NCI-H82 treated with DMSO at 0.1 percent for 48 hours (cell line): ENCODE measurements at regions not wholly inside any gene's neighbourhood (a gene's known extent, or its start where the extent isn't known, plus 50 kb on each side); places are given as distances from the start of the nearest gene placed in this dataset.

Experiments used
- DNase-seq: peaks from one replicate; lab custom pipeline; 2025; ENCODE audit not compliant: unreplicated experiment; lab: John Stamatoyannopoulos, UW

DNA sequence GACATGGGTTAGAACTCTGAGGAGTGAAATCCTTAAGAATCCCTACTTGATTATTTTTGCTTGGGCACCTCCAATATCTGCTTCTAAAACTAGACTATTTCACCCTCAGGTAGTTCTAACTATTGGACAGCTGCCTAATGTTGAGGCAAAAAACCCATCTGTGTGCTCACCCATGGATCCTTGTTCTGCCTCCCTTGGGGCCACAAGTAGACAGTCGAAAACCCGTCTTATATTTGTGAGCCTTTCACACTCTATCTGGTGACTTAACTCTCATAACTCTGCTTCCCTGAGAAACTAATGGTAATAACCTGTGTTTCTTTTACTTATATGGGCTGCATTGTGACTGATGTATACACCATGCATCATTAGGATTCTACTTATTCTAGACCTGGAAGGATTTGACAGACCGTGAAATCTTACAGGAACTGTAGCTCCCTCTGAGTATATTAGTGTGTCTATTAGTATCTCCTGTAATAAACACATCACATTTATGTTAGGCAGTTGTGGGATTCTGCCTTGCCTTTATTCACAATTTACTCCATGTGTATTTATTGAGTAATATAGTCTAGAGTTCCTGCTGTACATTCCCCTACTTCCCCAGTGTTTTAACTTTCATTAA, 94.6 kb upstream of the SGCD start:
- DNase-seq: no peak

DNA sequence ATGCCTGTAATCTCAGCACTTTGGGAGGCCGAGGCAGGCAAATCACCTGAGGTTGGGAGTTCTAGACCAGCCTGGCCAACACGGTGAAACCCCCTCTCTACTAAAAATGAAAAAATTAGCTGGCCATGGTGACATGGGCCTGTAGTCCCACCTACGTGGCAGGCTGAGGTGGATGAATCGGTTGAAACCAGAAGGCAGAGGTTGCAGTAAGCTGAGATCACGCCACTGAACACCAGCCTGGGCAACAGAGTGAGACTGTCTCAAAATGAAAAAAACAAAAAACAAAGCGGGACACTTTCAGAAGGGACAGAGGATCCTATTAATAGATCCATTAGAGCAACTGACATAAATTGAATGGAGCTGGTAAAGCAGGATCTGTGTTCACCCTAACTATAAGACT, 89.6 kb upstream of the SGCD start:
- no peak for DNase-seq

DNA sequence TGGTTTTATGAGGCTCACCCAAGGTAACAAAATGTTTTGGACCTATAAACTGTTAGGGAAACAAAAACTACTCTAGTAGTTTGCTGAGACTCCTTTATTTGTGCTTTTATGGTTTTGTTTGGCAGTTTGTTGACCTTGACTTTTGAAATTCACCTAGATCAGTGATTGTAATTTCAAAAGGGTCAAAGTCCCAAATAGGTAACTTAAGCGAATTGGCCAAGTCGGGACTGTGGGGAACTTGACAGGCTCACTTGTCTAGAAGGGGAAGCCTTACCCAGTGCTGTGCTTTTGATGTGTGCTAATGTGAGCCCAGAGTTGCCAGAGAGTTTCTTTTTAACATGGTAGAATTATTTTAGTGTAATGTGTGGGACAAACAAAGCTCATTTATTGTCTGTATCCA, 87.2 kb upstream of the SGCD start:
- no peak for DNase-seq

DNA sequence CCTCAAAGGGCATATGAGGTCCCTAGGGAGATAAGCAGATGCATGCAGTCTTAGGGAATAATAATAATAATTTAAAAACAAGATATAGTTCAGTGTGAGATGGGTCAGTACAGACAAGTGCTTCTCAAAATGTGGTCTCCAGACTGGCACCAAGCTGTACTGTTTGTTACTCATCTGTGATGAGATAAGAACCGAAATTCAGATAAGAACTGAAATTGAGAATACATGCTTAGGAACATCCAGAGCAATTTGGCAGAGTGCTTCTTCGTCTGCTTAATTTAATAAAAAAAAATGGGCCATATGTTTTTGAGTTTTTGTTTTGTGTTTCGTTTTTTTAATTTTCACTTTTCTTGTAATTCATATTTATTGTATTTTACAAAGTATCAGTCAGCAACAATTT, 86.5 kb upstream of the SGCD start:
- no peak for DNase-seq

DNA sequence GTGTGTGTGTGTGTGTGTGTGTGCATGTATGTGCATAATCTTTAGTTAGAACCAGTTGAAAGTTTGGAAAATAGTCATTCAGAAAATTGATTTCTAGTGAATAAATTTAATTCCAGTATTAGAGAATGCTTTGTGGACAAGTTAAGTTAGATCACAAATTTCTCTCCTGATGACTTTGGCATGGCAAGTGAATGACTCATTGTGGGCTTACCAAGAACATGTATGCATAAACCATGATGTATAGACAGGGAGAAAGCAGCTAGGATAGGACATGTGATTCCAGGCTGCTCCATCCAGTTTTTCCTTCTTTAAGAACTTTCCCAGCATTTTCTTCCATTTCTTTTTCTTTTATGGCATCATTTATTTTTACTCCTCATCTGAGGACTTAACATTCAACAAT, 85.7 kb upstream of the SGCD start:
- no peak for DNase-seq

DNA sequence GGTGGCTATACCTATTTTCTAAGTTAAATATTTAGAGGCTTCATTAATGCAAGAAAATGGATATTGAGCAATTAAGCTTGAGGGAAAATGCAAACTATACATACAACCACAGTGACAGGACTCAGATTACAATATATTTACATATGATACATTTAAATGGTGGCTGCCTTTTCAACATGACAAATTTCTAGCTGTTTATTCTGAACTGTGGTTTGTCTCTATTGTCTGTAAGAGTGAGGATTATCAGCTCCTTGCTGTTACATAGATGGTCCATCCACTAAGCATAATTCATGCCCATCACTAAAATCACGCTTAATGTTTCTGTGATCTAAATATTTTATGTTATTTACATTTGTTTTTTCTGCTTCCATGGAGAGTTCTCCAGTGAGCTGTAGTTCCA, 81.1 kb upstream of the SGCD start:
- no peak for DNase-seq

DNA sequence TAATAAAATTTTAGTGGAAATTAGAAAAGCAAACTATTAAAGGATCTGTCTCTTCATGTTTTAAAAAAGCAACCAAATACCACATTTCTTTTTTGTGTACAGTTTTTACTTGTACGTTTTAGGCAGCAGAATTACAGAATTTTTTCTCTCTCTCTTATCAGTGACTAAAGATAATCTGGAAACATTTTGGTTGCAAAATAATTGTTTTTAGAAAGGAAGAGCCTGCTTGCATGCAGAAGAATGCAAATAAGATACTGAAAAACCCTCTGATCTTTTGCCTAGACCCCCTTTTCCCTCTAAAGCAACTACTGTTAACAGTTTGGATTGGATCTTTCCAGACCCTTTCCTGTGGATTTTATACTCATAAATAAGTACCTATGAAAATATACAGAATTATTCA, 75.9 kb upstream of the SGCD start:
- DNase-seq: no peak

DNA sequence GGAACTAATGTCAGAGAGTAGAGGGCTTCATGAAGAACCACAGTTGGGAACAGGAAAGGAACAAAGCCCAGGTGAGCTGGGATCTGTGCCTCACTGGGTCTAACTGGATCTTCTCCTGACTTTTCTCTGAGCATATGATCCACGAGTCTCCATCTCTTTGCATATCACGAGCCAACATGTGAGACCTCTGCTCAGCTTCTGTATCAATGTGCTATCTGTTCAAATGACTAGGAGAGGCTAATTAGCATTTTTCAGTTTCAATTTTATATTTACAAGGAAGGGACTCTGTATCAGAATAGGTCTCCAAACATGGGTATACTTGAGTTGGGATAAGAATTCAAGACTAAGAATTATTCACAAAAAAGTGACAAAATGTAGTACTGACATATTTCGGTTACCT, 73.8 kb upstream of the SGCD start:
- DNase-seq: no peak

DNA sequence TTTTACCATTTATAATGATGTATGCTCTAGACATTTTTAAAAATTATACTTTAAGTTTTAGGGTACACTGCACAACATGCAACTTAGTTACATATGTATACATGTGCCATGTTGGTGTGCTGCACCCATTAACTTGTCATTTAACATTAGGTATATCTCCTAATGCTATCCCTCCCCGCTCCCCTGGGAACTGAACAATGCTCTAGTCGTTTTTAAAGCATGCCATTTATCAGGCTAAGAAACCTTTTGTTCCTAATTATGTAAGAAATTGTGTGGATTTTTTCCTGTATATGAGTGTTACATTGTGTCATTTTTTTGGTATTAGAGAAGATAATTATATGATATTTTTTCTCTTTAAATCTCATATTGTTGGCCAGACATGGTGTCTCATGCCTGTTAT, 72.8 kb upstream of the SGCD start:
- no peak for DNase-seq

DNA sequence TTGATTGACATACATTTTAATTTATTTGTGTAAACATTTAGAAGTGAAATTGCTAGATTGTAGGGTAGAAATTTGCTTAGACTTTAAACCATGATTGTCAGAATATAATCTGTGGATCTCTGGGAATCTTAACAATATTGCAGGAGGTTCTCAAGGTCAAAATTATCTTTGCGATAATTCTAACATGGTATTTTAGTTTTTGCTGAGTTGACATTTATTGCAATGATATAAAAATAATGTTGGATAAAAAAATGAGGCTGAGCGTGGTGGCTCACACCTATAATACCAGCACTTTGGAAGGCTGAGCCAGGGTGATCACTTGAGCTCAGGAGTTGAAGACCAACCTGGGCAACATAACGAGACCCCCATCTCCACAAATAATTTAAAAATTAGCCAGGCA, 70.3 kb upstream of the SGCD start:
- DNase-seq: no peak

DNA sequence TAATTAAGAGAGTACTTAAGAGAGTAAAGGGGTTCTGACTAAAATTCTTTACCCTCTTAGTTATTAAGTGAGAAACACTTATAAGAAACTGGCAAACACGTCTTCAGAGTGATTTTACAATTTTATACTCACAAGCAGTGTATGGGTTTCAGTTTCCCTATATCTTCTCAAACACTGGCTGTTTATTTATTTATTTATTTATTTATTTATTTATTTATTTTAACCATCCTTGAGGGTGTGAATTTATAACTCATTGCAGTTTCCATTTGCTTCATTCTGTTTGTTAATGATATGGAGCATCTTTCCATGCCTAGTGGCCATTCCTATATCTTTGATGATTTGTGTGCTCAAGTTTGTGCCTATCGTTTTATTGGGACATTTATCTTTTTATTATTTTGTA, 68.0 kb upstream of the SGCD start:
- no peak for DNase-seq

DNA sequence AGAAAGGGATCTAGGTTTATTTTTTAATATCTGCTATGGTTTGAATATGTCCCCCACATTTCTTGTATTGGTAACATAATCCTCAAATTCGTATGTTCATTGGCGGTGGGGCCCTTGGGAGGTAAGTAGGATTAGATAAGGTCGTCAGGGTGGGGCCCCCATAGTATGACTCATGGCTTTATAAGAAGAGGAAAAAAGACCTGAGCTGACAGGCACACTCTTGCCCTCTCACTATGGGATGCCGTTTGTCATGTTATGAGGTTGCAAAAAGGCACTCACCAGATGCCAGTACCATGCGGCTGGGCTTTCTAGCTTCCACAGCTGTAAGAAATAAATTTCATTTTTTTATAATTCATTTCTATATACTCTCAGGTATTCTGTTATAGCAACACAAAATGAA, 67.3 kb upstream of the SGCD start:
- DNase-seq: peak; percentile 28

DNA sequence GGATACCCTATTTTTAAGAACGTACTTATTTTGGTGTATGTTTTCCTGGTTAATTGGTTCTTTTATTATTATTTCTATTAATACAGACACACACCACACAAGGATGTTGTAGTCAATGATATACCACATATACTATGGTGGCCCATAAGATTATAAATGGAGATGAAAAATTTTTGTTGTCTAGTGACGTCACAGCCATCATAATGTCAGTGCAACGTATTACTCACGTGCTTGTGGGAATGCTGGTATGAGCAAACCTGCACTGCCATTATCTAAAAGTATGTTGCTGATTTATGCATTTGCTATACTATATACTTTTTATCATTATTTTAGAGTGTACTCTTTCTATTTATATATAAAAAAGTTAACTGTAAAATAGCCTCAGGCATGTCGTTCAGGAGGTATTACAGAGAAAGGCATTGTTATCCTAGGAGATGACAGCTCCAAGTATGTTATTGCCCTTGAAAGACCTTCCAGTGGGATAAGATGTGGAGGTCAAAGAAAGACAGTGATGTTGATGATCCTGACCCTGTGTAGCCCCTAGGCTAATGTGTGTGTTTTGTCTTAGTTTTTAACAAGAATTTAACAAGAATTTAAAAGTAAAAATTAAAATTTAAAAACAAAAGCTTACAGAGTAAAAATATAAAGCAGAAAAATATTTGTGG, 65.6 kb upstream of the SGCD start:
- no peak for DNase-seq

DNA sequence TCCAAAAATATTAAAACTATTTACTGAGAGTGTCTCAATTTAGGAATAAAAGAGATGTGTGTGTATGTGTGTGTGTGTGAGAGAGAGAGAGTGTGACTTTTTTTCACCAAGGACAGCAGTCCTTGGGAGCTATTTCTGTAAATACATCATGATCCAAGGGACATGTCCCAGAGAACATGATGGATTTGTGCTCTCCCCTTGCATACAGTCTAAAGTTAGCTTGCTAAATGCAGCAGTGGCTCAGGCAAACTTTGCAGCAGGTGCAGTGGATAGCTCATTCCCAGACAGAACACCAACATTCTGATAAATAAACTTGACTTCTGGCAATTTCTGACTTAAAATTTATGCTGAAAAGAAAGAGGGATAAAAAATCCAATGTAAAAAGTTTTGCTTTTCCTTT, 55.4 kb upstream of the SGCD start:
- no peak for DNase-seq

DNA sequence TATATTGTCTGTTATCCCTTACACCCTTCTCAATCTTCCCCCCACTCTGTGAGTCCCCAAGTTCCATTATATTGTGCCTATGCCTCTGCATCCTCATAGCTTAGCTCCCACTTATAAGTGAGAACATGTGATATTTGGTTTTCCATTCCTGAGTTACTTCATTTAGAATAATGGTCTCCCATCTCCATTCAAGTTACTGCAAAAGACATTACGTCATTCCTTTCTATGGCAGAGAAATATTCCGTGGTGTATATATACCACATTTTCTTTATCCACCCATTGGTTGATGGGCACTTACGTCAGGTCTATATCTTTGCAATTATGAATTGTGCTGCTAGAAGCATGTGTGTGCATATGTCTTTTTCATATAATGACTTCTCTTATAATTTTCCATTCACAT, 54.8 kb upstream of the SGCD start:
- DNase-seq: no peak

DNA sequence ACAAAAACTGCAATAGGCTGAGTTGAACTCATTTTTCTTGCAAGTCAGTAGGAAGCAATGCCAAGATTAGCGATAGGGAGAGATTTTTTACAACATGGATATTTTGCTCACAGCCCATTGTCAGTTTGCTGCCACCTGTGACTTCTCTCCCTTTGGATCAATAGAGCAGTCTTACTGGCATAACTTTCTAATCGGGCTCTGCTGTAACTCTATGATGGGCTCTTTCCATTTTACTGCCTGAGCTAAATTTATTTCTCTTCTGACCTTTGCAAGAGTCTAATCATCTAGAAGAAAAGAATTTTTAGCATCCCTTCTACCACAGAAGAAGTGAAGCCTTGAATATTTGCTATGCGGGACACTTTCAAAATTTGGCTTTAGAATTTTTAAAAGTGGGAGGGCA, 53.6 kb upstream of the SGCD start:
- no peak for DNase-seq

DNA sequence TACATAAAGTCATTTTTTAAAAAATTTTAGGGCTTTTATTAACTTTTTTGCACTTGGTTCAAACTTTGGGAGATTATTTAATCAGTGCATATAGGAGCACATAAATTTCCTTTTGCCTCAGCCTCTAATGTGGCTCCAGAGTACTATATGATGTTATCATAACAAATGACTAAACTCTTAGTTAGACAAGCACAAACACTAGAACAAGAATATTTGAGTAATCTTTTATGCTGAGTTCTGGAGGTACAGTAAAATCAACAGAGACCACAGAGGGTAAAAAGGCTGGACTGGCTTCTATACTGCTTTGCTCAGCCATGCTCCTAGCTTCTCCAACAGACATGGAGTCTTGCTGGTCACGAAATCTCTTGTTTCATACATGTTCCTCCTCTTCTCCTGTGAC, 52.5 kb upstream of the SGCD start:
- no peak for DNase-seq
